DMS53 (cell line): ENCODE measurements at regions not wholly inside any gene's neighbourhood (a gene's known extent, or its start where the extent isn't known, plus 50 kb on each side); places are given as distances from the start of the nearest gene placed in this dataset.
A peak's percentile ranks its signal among the peaks of the same experiment; 100 is the strongest.

ENCODE experiments used
- DNase-seq: peaks from one replicate; lab custom pipeline; 2025; lab: John Stamatoyannopoulos, UW

GRCh38 chr3:40701016-40701588 lies 176.3 kb downstream of the ZNF621 start:
- DNase-seq: no peak

- no peak for DNase-seq
Measured at GRCh38 chr3:40704224-40704623, 179.5 kb downstream of the ZNF621 start.

- DNase-seq: no peak
Measured at GRCh38 chr3:40705663-40706062, 180.9 kb downstream of the ZNF621 start.

- no peak for DNase-seq
Measured at GRCh38 chr3:40713306-40713705, 188.5 kb downstream of the ZNF621 start.

- no peak for DNase-seq
Measured at GRCh38 chr3:40713795-40714194, 189.0 kb downstream of the ZNF621 start.

GRCh38 chr3:40714771-40715345 lies 190.1 kb downstream of the ZNF621 start:
- no peak for DNase-seq

GRCh38 chr3:40715551-40715950 lies 190.8 kb downstream of the ZNF621 start:
- DNase-seq: no peak

GRCh38 chr3:40717471-40717870 lies 192.7 kb downstream of the ZNF621 start:
- DNase-seq: no peak

GRCh38 chr3:40718209-40718608 lies 193.4 kb downstream of the ZNF621 start:
- DNase-seq: no peak

- DNase-seq: no peak
Measured at GRCh38 chr3:40718681-40719080, 193.9 kb downstream of the ZNF621 start.

GRCh38 chr3:40719660-40720287 lies 195.0 kb downstream of the ZNF621 start:
- DNase-seq: peak; percentile 49

- no peak for DNase-seq
Measured at GRCh38 chr3:40720341-40720740, 195.6 kb downstream of the ZNF621 start.

- peak; percentile 1 for DNase-seq
Measured at GRCh38 chr3:40720863-40721262, 196.1 kb downstream of the ZNF621 start.

- no peak for DNase-seq
Measured at GRCh38 chr3:40723083-40723660, 198.4 kb downstream of the ZNF621 start.

GRCh38 chr3:40725031-40725430 lies 200.3 kb downstream of the ZNF621 start:
- DNase-seq: no peak

- no peak for DNase-seq
Measured at GRCh38 chr3:40731445-40731844, 206.7 kb downstream of the ZNF621 start.

- DNase-seq: no peak
Measured at GRCh38 chr3:40736943-40737342, 212.2 kb downstream of the ZNF621 start.

GRCh38 chr3:40737343-40737742 lies 212.6 kb downstream of the ZNF621 start:
- no peak for DNase-seq

- DNase-seq: no peak
Measured at GRCh38 chr3:40739971-40740370, 215.2 kb downstream of the ZNF621 start.

GRCh38 chr3:40741729-40742128 lies 217.0 kb downstream of the ZNF621 start:
- peak; percentile 81 for DNase-seq

- DNase-seq: no peak
Measured at GRCh38 chr3:40745381-40746106, 220.8 kb downstream of the ZNF621 start.

- no peak for DNase-seq
Measured at GRCh38 chr3:40751666-40752065, 226.9 kb downstream of the ZNF621 start.

- DNase-seq: no peak
Measured at GRCh38 chr3:40752492-40752891, 227.7 kb downstream of the ZNF621 start.
